ENCODE measurements at regions not wholly inside any gene's neighbourhood (a gene's known extent, or its start where the extent isn't known, plus 50 kb on each side); places are given as distances from the start of the nearest gene placed in this dataset.

DNA sequence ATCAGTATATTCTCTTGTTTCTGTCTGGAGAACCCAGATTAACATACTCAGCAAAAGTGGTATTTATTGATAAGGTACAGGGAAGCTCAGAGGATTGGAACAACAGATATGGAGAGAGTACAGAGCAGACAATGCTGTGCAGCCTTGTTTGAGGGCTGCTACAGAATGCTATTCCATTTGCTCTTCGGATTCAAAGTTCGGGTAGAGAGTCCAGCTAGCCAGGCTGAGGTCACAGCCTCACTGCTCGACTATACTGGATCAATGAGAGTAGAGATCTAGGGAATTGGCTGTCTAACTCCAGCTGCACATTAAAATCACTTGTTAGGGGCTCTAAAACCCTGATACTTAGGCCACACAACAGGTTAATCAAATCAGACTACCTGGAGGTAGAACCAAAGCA, 200.1 kb upstream of the BTBD3 start:
- no peak overlapping the region for H3K4me2 ChIP-seq

DNA sequence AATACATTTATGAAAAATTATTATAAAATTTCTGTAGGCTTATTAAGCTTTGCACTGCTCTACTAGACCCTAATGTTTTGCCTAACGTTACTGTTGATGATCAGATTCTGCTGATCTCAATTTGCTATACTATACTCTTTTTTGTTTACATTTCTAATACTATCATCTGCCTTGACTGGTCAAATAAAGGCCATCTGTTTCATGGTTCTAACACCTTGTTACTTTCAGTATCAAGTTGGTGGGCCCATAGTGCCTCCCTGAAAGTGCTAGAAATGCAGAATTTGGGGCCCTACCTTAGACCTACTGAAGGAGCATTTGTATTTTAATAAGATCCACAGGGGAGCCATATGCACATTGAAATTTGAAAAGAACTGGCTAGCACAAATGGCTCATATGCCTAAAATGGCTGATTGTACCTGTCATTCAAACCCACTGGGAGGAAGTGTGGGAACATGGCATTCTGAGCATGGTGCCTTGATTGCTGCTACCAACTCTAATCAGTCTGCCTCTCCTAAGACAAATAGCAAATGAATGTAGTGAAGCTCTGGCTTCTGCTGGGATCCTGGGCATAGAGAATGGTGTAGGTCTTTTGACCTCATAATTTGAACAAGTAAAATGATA, 199.1 kb upstream of the BTBD3 start:
- no peak overlapping the region for H3K9ac ChIP-seq
- H3K36me3 ChIP-seq (ENCODE audit: insufficient read depth), result no peaks in the 10 kb centered on the region
- H3K4me3 ChIP-seq (IDR thresholded peaks at IDR 0.05; ENCODE audit: insufficient read depth, low read depth, low read length), result no peak overlapping the region
- H3K4me2 ChIP-seq, result no peak overlapping the region
- TF ChIP-seq, protein P1, sequence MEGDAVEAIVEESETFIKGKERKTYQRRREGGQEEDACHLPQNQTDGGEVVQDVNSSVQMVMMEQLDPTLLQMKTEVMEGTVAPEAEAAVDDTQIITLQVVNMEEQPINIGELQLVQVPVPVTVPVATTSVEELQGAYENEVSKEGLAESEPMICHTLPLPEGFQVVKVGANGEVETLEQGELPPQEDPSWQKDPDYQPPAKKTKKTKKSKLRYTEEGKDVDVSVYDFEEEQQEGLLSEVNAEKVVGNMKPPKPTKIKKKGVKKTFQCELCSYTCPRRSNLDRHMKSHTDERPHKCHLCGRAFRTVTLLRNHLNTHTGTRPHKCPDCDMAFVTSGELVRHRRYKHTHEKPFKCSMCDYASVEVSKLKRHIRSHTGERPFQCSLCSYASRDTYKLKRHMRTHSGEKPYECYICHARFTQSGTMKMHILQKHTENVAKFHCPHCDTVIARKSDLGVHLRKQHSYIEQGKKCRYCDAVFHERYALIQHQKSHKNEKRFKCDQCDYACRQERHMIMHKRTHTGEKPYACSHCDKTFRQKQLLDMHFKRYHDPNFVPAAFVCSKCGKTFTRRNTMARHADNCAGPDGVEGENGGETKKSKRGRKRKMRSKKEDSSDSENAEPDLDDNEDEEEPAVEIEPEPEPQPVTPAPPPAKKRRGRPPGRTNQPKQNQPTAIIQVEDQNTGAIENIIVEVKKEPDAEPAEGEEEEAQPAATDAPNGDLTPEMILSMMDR (conservative IDR thresholded peaks at IDR 0.05; ENCODE audit: low read depth, low read length), result no peak
- peaks cover 22% of the 10 kb centered on the region for H3K4me1 ChIP-seq (ENCODE audit: low read depth, poor library complexity, severe bottlenecking)
- no peaks in the 10 kb centered on the region for H3K27me3 ChIP-seq (ENCODE audit: insufficient read depth, low read depth)
- no peaks in the 10 kb centered on the region for H4K20me1 ChIP-seq (ENCODE audit: insufficient read depth)
- no peaks in the 10 kb centered on the region for H3K79me2 ChIP-seq (ENCODE audit: insufficient read depth, low read depth)
- H3K27ac ChIP-seq, result no peak overlapping the region
- H2AFZ ChIP-seq (ENCODE audit: low read depth), result no peak overlapping the region; the same call in 1 of the 2 replicates

More for the DNA sequence above, 200.1 kb upstream of the BTBD3 start:
- no peaks in the 10 kb centered on the region for H3K79me2 ChIP-seq (ENCODE audit: insufficient read depth, low read depth)
- no peak overlapping the region for H2AFZ ChIP-seq (ENCODE audit: low read depth)
- H3K27me3 ChIP-seq (ENCODE audit: insufficient read depth, low read depth), result no peaks in the 10 kb centered on the region
- TF ChIP-seq, protein P1 (conservative IDR thresholded peaks at IDR 0.05; ENCODE audit: low read depth, low read length), result no peak
- H3K27ac ChIP-seq, result no peak overlapping the region
- H3K4me3 ChIP-seq (IDR thresholded peaks at IDR 0.05; ENCODE audit: insufficient read depth, low read depth, low read length), result no peak overlapping the region
- H3K4me1 ChIP-seq (ENCODE audit: low read depth, poor library complexity, severe bottlenecking), result peaks cover 22% of the 10 kb centered on the region
- no peak overlapping the region for H3K9ac ChIP-seq
- H4K20me1 ChIP-seq (ENCODE audit: insufficient read depth), result no peaks in the 10 kb centered on the region
- no peaks in the 10 kb centered on the region for H3K36me3 ChIP-seq (ENCODE audit: insufficient read depth)

DNA sequence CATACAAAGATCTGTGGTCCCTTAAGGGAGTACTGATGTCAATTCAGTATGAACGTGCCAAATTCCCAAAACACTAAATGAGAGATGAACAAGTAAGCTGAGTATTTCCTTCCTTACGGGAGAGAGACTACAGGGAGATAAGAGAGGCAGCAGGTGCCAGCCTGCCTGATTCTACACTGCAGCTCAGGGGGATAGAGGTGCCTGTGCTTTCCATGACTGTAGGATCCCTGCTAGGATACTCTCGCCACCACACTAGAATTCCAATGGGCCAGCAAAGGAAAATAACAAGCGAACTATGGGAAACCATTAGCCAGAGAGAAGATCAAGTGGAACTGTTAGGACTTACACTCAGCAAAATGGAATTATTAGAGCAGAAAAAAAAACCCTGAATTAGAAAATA, 198.5 kb upstream of the BTBD3 start:
- Histone ChIP-seq H2AFZ (ENCODE audit: low read depth) (no peak overlapping the region), H3K4me3 (IDR thresholded peaks at IDR 0.05; ENCODE audit: insufficient read depth, low read depth, low read length) (no peak overlapping the region), H3K4me2 (no peak overlapping the region), H4K20me1 (ENCODE audit: insufficient read depth) (no peaks in the 10 kb centered on the region), H3K27ac (no peak overlapping the region), H3K36me3 (ENCODE audit: insufficient read depth) (no peaks in the 10 kb centered on the region), H3K27me3 (ENCODE audit: insufficient read depth, low read depth) (no peaks in the 10 kb centered on the region), H3K79me2 (ENCODE audit: insufficient read depth, low read depth) (no peaks in the 10 kb centered on the region), H3K4me1 (ENCODE audit: low read depth, poor library complexity, severe bottlenecking) (peaks cover 22% of the 10 kb centered on the region), H3K9ac (no peak overlapping the region)
- TF ChIP-seq, protein P1 (conservative IDR thresholded peaks at IDR 0.05; ENCODE audit: low read depth, low read length), result no peak

DNA sequence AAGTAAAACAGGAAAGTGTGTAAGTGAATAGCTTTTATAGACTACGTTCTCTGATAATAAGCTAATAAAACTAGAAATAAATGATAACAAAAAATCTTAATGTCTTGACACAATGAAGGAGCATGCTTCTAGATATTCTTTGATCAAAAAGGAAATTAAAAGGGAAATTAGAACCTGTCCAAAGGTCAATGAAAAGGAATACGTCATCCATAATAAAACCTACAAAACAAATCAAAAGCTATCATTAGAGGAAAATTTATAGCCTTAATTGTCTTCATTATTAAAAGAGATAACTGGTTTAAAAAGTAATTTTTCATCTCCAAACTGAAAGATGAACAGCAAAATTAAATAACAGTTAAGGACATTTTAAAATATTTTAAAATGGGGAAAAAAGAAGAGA, 196.3 kb upstream of the BTBD3 start:
- Histone ChIP-seq H3K9ac (no peak overlapping the region), H3K4me1 (ENCODE audit: low read depth, poor library complexity, severe bottlenecking) (peaks cover 16% of the 10 kb centered on the region), H3K79me2 (ENCODE audit: insufficient read depth, low read depth) (no peaks in the 10 kb centered on the region), H3K36me3 (ENCODE audit: insufficient read depth) (no peaks in the 10 kb centered on the region), H2AFZ (ENCODE audit: low read depth) (no peak overlapping the region), H3K4me2 (no peak overlapping the region), H3K4me3 (IDR thresholded peaks at IDR 0.05; ENCODE audit: insufficient read depth, low read depth, low read length) (no peak overlapping the region), H3K27me3 (ENCODE audit: insufficient read depth, low read depth) (no peaks in the 10 kb centered on the region), H4K20me1 (ENCODE audit: insufficient read depth) (no peaks in the 10 kb centered on the region), H3K27ac (no peak overlapping the region)
- TF ChIP-seq, protein P1 (conservative IDR thresholded peaks at IDR 0.05; ENCODE audit: low read depth, low read length), result no peak

All from KMS-11 (cell line).